Effector memory CD8-positive, alpha-beta T cell (primary cell): ENCODE measurements at regions not wholly inside any gene's neighbourhood (a gene's known extent, or its start where the extent isn't known, plus 50 kb on each side); places are given as distances from the start of the nearest gene placed in this dataset.

Experiments used
- ATAC-seq: fragments of 150-1000 bp; cut with Tn5 transposase; replicated peaks from 2 replicates; pipeline ENCODE4 v1.10.0; 2021; ENCODE audit warnings: mild to moderate bottlenecking, moderate library complexity
- DNase-seq, 3 experiments: peaks; one replicate each; pipeline ENCODE4 v3.0.0; 2021
- H3K27ac Mint-ChIP-seq, 2 donors: one replicate each; pipeline ENCODE4 v1.8.0; 2022; ENCODE audit warnings: mild to moderate bottlenecking in 2 of 2, mixed read lengths in 2 of 2, moderate library complexity in 2 of 2
- H3K27me3 Mint-ChIP-seq, 2 donors: one replicate each; pipeline ENCODE4 v1.8.0; 2022; ENCODE audit warnings: mixed read lengths in 2 of 2
- H3K36me3 Mint-ChIP-seq: one replicate; pipeline ENCODE4 v1.8.0; 2022; ENCODE audit warnings: mild to moderate bottlenecking, moderate library complexity, mixed read lengths; ENCODE audit not compliant: insufficient read depth
- H3K4me1 Mint-ChIP-seq, 2 donors: one replicate each; pipeline ENCODE4 v1.8.0; 2022; ENCODE audit warnings: low read depth in 2 of 2, mixed read lengths in 2 of 2
- H3K4me3 Mint-ChIP-seq, 2 donors: one replicate each; pipeline ENCODE4 v1.8.0; 2022; ENCODE audit warnings: mild to moderate bottlenecking in 2 of 2, mixed read lengths in 2 of 2, moderate library complexity in 2 of 2
- H3K9me3 Mint-ChIP-seq, 2 donors: one replicate each; pipeline ENCODE4 v1.8.0; 2022; ENCODE audit warnings: mixed read lengths in 2 of 2

GRCh38 chr13:51027644-51028043 lies 83.4 kb downstream of the C13orf42 start:
- no peaks in the 10 kb centered on the region for H3K36me3 Mint-ChIP-seq
- H3K4me1 Mint-ChIP-seq, result no peaks in the 10 kb centered on the region
- H3K27ac Mint-ChIP-seq, result no peak overlapping the region
- DNase-seq (no peak), ATAC-seq (no peak)
- no peak overlapping the region for H3K4me3 Mint-ChIP-seq
- H3K9me3 Mint-ChIP-seq, result no peaks in the 10 kb centered on the region
- H3K27me3 Mint-ChIP-seq, result peaks cover 40 to 69% of the 10 kb centered on the region in 2 donors

GRCh38 chr13:51026016-51026415 lies 85.1 kb downstream of the C13orf42 start:
- no peak overlapping the region for H3K4me3 Mint-ChIP-seq
- H3K27ac Mint-ChIP-seq, result no peak overlapping the region
- peaks cover 51 to 84% of the 10 kb centered on the region in 2 donors for H3K27me3 Mint-ChIP-seq
- H3K9me3 Mint-ChIP-seq, result no peaks in the 10 kb centered on the region
- no peak for ATAC-seq
- H3K36me3 Mint-ChIP-seq, result no peaks in the 10 kb centered on the region
- H3K4me1 Mint-ChIP-seq, result no peaks in the 10 kb centered on the region
- DNase-seq, result no peak

GRCh38 chr13:51025245-51025905 lies 85.7 kb downstream of the C13orf42 start:
- H3K27ac Mint-ChIP-seq, result no peak overlapping the region
- peaks cover 57 to 91% of the 10 kb centered on the region in 2 donors for H3K27me3 Mint-ChIP-seq
- H3K9me3 Mint-ChIP-seq, result no peaks in the 10 kb centered on the region
- no peak overlapping the region for H3K4me3 Mint-ChIP-seq
- no peaks in the 10 kb centered on the region for H3K4me1 Mint-ChIP-seq
- H3K36me3 Mint-ChIP-seq, result no peaks in the 10 kb centered on the region
- ATAC-seq (no peak), DNase-seq (no peak)

- H3K9me3 Mint-ChIP-seq, result no peaks in the 10 kb centered on the region
- no peaks in the 10 kb centered on the region for H3K4me1 Mint-ChIP-seq
- H3K4me3 Mint-ChIP-seq, result no peak overlapping the region
Observed at GRCh38 chr13:51021811-51022210, 89.3 kb downstream of the C13orf42 start.

GRCh38 chr13:51020600-51020999 lies 90.5 kb downstream of the C13orf42 start:
- DNase-seq (no peak), ATAC-seq (no peak)
- no peak overlapping the region for H3K27ac Mint-ChIP-seq
- H3K9me3 Mint-ChIP-seq, result no peaks in the 10 kb centered on the region
- no peaks in the 10 kb centered on the region for H3K36me3 Mint-ChIP-seq
- H3K4me1 Mint-ChIP-seq, result no peaks in the 10 kb centered on the region
- H3K27me3 Mint-ChIP-seq, result peaks cover 59 to 84% of the 10 kb centered on the region in 2 donors
- no peak overlapping the region for H3K4me3 Mint-ChIP-seq

More at GRCh38 chr13:51021811-51022210, 89.3 kb downstream of the C13orf42 start:
- DNase-seq, result no peak
- Mint-ChIP-seq H3K27ac (no peak overlapping the region), H3K27me3 (peaks cover 67 to 90% of the 10 kb centered on the region in 2 donors), H3K36me3 (no peaks in the 10 kb centered on the region)
- no peak for ATAC-seq

- Mint-ChIP-seq H3K4me1 (no peaks in the 10 kb centered on the region), H3K27ac (no peak overlapping the region), H3K27me3 (peaks cover 50 to 68% of the 10 kb centered on the region in 2 donors), H3K4me3 (no peak overlapping the region), H3K9me3 (no peaks in the 10 kb centered on the region), H3K36me3 (no peaks in the 10 kb centered on the region)
- DNase-seq (no peak), ATAC-seq (no peak)
Observed at GRCh38 chr13:51019026-51019425, 92.0 kb downstream of the C13orf42 start.

GRCh38 chr13:51017516-51017915 lies 93.6 kb downstream of the C13orf42 start:
- Mint-ChIP-seq H3K27ac (no peak overlapping the region), H3K36me3 (no peaks in the 10 kb centered on the region), H3K4me3 (no peak overlapping the region), H3K4me1 (no peaks in the 10 kb centered on the region), H3K27me3 (peaks cover 38 to 53% of the 10 kb centered on the region in 2 donors), H3K9me3 (no peaks in the 10 kb centered on the region)
- DNase-seq (no peak), ATAC-seq (no peak)

GRCh38 chr13:51015973-51016372 lies 95.1 kb downstream of the C13orf42 start:
- H3K27ac Mint-ChIP-seq, result no peak overlapping the region

GRCh38 chr13:51009597-51009996 lies 100.0 kb downstream of the RNASEH2B start:
- Mint-ChIP-seq H3K36me3 (no peaks in the 10 kb centered on the region), H3K4me1 (no peaks in the 10 kb centered on the region), H3K9me3 (no peaks in the 10 kb centered on the region), H3K27me3 (peaks cover under 1 to 5% of the 10 kb centered on the region in 2 donors), H3K4me3 (no peak overlapping the region), H3K27ac (no peak overlapping the region)
- no peak for ATAC-seq
- no peak for DNase-seq

More at GRCh38 chr13:51015973-51016372, 95.1 kb downstream of the C13orf42 start:
- no peak overlapping the region for H3K4me3 Mint-ChIP-seq
- no peaks in the 10 kb centered on the region for H3K4me1 Mint-ChIP-seq
- H3K27me3 Mint-ChIP-seq, result peaks cover 29 to 39% of the 10 kb centered on the region in 2 donors
- ATAC-seq, result no peak
- no peaks in the 10 kb centered on the region for H3K36me3 Mint-ChIP-seq
- no peak for DNase-seq
- no peaks in the 10 kb centered on the region for H3K9me3 Mint-ChIP-seq

- no peak for ATAC-seq
- no peak overlapping the region for H3K4me3 Mint-ChIP-seq
- no peaks in the 10 kb centered on the region for H3K36me3 Mint-ChIP-seq
- H3K27me3 Mint-ChIP-seq, result peaks cover 16 to 29% of the 10 kb centered on the region in 2 donors
- no peak overlapping the region for H3K27ac Mint-ChIP-seq
- no peaks in the 10 kb centered on the region for H3K9me3 Mint-ChIP-seq
- DNase-seq, result no peak
- peaks cover 0 to 1% of the 10 kb centered on the region in 2 donors for H3K4me1 Mint-ChIP-seq
Observed at GRCh38 chr13:51007216-51007615, 97.6 kb downstream of the RNASEH2B start.

- H3K36me3 Mint-ChIP-seq, result no peaks in the 10 kb centered on the region
- peaks cover 0 to 1% of the 10 kb centered on the region in 2 donors for H3K4me1 Mint-ChIP-seq
- H3K4me3 Mint-ChIP-seq, result no peak overlapping the region
- ATAC-seq (no peak), DNase-seq (no peak)
- H3K27me3 Mint-ChIP-seq, result peaks cover 18 to 33% of the 10 kb centered on the region in 2 donors
- H3K9me3 Mint-ChIP-seq, result no peaks in the 10 kb centered on the region
- H3K27ac Mint-ChIP-seq, result no peak overlapping the region
Observed at GRCh38 chr13:51006067-51006845, 96.7 kb downstream of the RNASEH2B start.
